CD4-positive, alpha-beta T cell treated with Interleukin-17A for 4 hours (primary cell): ENCODE measurements at regions not wholly inside any gene's neighbourhood (a gene's known extent, or its start where the extent isn't known, plus 50 kb on each side); places are given as distances from the start of the nearest gene placed in this dataset.

Experiments
- DNase-seq: peaks from one replicate; pipeline ENCODE4 v3.0.0-alpha.2; 2020; ENCODE audit warnings: mixed read lengths

GRCh38 chr9:7854763-7855162 lies 55.2 kb upstream of the DMAC1 start:
- DNase-seq: no peak
